ENCODE measurements at regions not wholly inside any gene's neighbourhood (a gene's known extent, or its start where the extent isn't known, plus 50 kb on each side); places are given as distances from the start of the nearest gene placed in this dataset.

DNA sequence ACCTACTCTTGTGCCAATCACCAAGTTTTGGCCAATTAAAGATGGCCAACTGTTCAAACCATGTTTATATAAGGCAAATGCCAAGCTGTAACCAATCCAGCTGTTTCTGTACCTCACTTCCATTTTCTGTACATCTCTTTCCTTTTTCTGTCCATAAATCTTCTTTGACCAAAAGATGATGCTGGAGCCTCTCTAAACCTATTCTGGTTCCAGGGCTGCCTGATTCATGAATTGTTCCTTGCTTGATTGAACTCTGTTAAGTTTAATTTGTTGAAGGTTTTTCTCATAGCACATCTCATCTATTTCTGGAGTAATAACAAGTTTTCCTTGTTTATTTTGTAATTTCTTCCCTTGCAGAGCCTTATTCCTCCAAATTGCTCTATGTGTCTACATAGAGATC lies 115.3 kb upstream of the SMAD3 start:
- DNase-seq = no peak

GRCh38 chr15:66951531-66952320 lies 113.7 kb upstream of the SMAD3 start:
- DNase-seq = no peak

GRCh38 chr15:66952756-66953522 lies 112.5 kb upstream of the SMAD3 start:
- DNase-seq = no peak

DNA sequence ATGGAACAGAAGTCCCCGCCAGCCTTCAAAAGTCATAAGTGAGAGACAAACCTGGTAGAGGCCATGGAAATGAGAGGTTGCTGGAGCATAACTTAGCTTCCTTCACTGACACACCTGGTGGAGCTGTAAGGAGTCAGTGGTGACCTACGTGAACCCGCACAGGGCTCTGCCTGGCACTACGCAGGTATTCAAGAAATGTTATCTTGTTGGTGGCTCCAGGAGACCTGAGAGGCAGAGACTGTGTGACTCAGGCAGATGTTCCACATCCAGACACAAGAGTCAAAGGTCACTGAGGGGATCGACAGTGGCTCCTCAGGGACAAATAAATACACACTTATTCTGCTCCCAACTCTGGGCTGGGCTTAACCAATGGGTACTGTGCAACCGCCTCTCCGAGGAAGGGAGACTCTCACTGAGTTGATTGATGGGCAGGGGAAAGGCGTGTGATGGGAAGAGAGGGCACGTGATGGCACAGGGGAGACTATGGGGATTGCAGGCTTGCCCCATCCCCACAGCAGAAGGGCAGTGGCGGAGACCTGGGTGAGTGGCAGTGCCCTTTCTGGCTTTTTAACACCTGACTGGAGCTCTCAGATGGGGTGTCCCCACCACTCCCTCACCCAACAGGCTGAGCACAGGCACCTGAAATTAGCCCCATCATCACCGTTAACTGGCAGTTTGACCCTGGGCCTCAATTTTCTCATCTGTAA lies 111.7 kb upstream of the SMAD3 start:
- DNase-seq = no peak

DNA sequence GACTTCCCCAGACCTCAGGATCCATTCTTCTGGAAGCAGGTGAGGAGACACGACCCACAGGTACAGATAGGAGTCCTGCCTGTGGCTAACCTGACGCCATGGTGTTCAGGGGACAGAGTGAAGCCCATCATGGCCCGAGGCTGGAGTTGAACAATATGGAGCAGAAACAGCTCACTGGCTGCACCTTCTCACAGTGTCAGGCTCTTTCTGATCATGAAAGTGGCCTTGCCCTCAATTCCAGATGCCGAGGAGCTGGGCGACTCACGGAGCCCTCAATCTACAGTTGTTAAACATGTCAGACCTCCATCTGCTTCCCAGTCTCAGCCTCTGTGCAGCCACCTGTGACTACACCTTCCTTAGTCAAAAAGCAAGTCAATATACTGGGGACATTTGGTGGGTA lies 110.8 kb upstream of the SMAD3 start:
- no peak for DNase-seq

GRCh38 chr15:66955001-66955516 lies 110.3 kb upstream of the SMAD3 start:
- DNase-seq = no peak

- no peak for DNase-seq
Measured at GRCh38 chr15:66955871-66956585, 109.4 kb upstream of the SMAD3 start.

DNA sequence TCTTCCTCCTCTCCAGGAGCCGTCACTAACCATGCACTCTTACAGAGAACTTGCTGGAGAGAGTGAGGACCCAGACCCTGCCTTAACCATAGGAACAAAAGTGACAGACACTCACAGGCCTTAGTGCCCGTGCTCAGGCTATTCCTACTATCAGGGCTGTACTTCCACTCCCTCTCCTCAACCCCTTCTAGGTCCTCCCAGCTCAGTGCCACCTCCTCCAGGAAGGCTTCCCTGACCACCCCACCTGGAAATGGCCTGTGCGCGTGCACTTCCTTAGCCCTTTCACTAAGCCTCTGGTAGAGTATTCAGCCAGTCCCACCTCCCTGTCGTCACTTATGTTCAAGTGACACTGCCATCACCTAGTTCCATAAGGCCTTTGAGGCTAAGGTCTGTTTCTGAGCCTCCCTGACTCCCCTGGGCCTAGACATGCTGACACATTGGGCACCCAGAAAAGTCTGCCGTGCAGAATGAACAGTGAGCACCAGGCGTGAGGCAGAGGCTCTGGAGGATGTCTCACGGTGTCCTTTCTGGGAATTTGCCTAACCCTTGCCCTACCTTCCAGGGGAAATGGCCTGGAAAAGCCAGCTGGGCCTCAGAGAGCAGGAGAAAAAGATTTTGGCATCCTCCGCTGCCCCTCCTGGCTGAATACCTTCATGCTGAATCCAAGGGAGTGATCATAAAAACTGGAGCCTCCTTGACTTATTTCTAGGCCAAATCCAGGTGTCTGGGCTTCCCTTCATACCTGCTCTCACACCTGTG lies 108.6 kb upstream of the SMAD3 start:
- DNase-seq = no peak

GRCh38 chr15:66957431-66957720 lies 108.0 kb upstream of the SMAD3 start:
- no peak for DNase-seq

GRCh38 chr15:66959066-66959465 lies 106.3 kb upstream of the SMAD3 start:
- no peak for DNase-seq

DNA sequence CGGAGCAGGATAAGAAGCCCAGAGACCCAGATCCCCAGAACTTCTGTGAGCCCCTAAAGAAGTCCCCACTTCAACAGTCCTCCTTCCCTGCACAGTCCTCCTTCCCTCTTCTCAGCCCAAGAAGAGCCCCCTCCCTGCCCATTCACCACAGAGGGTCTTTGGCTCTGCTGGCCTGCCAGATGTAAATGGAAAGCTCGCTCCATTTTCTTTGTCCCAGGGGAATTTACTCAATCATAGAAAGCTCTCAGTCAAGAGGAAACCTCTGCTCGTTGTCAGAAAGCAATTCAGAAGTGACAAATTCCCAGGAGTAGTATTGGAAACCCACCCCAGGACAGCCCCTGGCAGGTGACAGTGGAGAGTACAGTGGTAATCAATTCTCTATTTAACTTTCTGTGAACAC lies 105.5 kb upstream of the SMAD3 start:
- no peak for DNase-seq

GRCh38 chr15:66960519-66960918 lies 104.9 kb upstream of the SMAD3 start:
- DNase-seq = no peak

- DNase-seq = no peak
Measured at GRCh38 chr15:66961407-66961884, 104.0 kb upstream of the SMAD3 start.

DNA sequence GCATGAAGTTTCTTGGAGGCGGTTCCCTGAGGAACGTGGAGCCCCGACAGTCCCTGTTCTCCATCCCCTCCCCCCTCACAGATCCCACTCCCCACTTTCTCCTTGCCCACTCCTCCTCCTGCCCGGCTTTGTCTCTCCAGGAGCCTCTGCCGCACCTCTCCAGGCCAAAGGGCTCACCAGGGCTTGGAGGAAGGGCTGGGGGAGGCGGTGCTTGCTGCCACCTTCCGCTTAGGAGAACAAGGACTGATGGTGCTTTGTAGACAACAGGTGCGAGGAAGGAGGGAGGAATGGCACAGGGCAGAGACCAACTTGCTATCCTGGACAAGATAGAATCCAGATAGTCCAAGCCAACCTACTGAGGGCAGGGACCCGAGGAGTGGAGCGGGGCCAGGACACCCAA lies 103.5 kb upstream of the SMAD3 start:
- DNase-seq = no peak

- DNase-seq = no peak
Measured at GRCh38 chr15:66962522-66962921, 102.9 kb upstream of the SMAD3 start.

DNA sequence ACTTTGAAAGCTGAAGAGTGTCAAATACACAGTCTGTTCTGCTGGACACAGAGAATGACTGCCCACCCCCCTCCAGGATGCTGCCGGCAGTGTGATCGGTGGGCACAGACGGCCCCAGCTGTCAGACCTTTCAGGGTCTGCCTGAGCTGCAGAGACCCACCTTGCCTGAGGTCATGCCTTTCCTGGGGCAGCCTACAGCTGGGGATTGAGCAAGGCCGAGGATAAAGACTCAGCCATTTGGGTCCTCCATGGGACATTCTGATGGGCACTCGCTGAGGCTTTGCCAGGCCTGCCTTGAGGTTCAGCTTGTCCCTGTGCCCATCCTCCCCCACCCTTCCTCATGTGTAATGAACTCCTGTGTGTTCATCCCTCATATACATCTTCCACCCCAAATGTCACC lies 102.3 kb upstream of the SMAD3 start:
- DNase-seq = no peak

- DNase-seq = no peak
Measured at GRCh38 chr15:66963710-66964109, 101.7 kb upstream of the SMAD3 start.

DNA sequence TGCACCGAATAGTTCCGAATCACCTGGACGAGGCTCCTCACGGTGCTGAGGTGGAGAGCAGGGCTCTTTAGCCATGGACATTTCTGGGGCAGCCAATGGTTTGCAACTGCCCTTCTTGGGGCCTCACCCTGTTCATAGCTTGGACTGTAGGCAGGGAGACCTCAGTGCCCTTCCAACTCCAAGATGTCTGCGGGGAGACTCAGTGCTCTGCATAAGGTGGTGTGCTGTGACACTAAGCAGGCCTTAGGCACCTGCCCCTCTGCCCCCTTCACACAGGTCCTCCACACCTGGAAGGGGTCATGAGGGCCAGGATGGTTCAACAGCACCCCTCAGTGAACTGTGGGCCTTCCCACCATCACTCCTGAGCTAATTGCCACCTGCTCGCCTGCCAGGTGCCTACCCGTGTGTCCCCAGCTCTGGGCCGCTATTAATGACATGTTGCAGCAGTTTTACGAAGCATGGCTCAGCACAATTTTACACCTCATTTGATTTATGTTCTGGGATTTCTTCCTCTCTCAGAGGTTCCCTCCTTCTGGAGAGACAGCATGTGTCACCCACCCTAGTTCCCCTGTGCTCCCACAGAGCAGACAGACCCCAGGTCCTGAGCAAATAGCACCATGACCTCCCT lies 101.2 kb upstream of the SMAD3 start:
- no peak for DNase-seq

GRCh38 chr15:66964791-66965190 lies 100.6 kb upstream of the SMAD3 start:
- DNase-seq = no peak

DNA sequence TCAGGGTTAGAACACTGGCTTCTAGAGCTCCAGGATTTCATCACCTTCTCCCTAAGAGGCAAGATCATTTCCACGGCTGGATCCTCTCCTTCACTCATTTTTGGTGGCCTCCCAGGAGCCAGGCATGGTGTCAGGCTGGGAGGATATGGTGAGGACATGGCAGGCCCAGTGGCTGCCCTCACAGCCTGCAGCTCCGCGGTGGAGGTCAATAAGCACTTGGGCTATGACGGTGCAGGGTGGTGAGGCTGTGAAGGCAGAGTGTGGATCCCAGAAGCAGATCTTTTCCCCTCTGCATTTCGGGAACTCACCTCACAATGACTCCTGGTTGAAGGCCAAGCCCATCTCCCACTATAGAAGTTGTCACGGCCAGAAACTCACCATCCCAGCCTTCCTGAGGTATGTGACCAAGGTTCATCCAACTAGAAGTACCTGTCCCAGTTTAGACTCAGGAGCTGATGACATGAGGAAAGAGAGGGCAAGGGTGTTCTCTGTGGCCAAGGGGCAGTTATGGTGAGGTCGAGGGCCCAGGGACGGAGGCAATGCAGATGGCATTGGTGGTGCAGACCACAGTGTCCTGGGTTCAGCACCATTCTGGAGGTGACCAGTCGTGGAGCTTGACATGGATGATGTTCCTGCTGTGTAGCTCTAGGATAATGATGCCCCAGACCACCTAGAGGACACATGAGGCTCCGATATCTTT lies 100.1 kb upstream of the SMAD3 start:
- no peak for DNase-seq

DNA sequence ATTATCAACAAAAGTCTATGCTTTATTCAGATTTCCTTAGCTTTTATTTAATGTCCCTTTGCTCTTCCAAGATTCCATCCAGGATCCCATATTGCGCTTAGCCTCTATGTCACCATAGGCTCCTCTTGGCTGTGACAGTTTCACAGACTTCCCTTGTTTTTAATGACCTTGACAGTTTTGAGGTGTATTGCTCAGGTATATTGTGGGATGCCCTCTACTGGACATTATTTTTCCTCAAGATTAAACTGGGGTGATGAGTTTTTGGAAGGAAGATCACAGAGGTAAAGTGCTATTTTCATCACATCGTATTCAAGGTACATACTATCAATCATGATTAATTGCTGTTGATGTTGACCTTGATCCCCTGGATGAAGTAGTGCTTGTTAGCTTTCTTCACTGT lies 99.1 kb upstream of the SMAD3 start:
- DNase-seq = no peak
